VCaP (cell line): ENCODE measurements at regions not wholly inside any gene's neighbourhood (a gene's known extent, or its start where the extent isn't known, plus 50 kb on each side); places are given as distances from the start of the nearest gene placed in this dataset.

Experiments
- H3K27ac ChIP-seq: fragments of 450-650 bp; 2 replicates; pipeline ENCODE4 v1.5.1; 2017
- TF ChIP-seq, protein P1 (sequence below): fragments of 450-650 bp; conservative IDR thresholded peaks from 2 replicates; pipeline ENCODE4 v1.5.1; 2017; ENCODE audit warnings: mild to moderate bottlenecking, moderate library complexity

DNA sequence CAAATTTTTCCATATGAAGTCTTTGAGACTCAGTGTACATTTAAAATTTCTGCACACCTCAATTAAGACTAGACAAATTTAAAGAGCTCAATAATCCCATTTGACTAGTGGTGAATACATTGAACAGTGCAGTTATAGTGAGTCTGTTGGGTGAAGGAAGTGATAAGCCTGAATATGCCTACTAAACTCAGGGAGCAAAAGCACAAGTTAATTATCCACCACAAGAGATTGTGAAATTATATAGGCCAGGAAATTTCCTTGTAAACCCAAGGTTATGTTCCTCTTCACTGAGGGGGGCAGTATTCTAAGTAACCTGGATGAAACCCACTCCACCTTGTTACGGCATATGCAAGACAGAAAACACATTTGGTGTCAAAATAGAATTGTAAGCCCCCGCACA lies 612.9 kb upstream of the DAB2 start:
- TF ChIP-seq, protein P1, sequence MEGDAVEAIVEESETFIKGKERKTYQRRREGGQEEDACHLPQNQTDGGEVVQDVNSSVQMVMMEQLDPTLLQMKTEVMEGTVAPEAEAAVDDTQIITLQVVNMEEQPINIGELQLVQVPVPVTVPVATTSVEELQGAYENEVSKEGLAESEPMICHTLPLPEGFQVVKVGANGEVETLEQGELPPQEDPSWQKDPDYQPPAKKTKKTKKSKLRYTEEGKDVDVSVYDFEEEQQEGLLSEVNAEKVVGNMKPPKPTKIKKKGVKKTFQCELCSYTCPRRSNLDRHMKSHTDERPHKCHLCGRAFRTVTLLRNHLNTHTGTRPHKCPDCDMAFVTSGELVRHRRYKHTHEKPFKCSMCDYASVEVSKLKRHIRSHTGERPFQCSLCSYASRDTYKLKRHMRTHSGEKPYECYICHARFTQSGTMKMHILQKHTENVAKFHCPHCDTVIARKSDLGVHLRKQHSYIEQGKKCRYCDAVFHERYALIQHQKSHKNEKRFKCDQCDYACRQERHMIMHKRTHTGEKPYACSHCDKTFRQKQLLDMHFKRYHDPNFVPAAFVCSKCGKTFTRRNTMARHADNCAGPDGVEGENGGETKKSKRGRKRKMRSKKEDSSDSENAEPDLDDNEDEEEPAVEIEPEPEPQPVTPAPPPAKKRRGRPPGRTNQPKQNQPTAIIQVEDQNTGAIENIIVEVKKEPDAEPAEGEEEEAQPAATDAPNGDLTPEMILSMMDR = no peak

DNA sequence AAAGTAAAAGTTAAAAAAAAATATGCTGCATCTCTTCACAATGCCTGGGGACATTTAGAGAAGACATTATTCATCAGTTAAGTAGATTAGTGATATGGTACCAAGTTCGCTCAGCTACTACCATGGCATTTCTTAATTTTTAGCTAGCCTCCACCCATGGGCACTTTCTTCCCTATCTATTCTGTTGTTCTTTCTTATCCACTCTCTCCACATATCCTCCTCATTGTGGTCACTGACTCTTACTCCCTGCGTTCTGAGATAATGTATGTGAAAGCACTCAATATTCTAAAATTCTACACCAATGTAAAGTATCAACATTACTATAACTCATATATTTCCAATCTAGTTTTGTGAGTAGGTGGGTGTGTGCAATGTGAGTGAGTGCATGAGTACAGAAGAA lies 609.7 kb upstream of the DAB2 start:
- TF ChIP-seq, protein P1 = no peak
- no peak overlapping the region for H3K27ac ChIP-seq

More for the DNA sequence above, 612.9 kb upstream of the DAB2 start:
- H3K27ac ChIP-seq = no peak overlapping the region

DNA sequence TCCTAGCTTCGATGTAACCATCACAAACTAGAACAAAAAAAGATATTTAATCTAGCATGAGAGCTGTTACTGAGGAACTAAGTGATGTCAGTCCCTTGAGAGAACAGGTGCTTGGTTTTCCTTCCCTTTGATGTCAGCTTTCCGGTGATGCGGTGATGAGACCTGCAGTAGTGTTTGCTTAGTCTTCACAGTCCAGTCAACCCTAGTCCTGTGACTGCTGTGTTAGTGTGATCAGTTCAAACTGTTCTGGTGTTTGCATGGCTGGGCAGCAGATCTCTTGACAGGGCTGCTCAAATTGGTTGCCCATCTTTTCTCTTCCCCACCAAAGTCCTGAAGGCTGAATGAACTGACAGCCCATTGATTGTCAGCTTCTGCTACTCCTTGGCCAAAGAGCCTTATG lies 608.6 kb upstream of the DAB2 start:
- H3K27ac ChIP-seq = no peak overlapping the region
- TF ChIP-seq, protein P1 = no peak

DNA sequence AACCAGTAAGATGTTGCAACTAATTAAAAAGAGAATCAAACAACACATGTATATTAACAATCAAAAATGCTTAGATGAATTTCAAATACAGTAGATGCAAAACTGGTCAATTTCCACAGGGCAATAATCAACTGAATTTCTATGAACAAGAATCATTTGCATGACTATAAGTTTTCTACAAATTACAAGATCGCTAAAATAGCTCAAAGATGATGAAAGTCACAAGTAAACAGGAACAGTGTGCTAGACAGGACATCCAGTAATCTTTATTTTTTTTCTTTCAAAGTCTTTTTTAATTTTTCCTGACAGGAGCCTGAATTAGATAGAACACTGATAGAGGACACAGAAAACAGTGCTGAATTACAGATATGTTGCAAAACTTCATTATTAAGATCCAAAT lies 608.2 kb upstream of the DAB2 start:
- no peak overlapping the region for H3K27ac ChIP-seq
- TF ChIP-seq, protein P1 = no peak

DNA sequence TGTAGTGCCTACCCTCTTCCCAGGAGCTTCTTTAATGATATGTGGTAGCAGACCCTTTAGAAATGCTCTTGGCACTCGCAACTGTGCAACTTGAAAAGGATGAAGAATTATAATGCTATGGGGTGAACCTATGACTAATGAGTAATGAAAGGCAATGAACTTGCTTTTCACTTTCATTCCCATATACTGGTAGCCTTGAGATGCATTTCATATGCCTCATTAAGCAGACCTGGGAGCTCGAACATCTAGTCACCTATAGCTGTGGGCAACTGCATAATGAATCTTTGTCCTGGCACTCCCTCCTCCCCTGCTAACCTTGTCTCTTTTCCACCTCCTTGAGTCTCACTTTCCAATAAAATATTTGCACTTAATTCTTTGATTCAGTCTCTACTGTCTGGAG lies 605.9 kb upstream of the DAB2 start:
- no peak overlapping the region for H3K27ac ChIP-seq
- TF ChIP-seq, protein P1 = no peak

DNA sequence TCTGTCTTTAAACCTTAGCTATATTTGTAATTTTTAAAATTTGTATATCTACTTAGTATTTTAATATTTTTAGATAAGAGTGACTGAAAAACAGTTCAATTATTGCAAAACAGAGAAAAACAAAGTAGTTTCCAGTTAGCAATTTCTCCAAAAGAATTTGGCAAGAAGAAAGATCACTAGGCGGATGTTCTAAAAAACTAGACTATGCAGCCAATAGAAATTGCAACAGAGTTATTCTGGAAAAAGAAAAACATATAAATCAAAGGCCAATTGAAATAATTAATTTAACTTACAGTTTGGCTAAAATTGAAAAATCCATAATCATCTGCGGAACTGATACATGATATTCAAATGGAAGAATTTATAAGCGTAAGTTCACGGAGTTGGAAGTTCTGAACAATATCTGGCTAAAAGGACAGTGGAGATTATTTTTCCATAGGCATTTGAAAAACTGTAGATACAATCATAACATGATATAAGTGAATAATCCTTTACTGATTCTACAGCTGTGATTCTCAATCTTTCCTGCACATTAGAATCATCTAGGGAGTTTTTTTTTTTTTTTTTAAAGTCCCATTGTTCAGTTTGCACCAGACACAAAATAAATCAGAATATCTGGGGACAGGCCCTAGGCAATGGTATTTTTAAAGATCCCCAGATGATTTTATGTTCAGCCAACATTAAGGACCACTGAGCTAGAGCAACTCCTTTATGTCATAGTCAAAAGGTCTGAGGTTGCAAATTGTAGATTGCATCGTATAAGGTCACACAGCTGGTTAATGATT lies 605.1 kb upstream of the DAB2 start:
- TF ChIP-seq, protein P1 = no peak
- H3K27ac ChIP-seq = no peak overlapping the region

DNA sequence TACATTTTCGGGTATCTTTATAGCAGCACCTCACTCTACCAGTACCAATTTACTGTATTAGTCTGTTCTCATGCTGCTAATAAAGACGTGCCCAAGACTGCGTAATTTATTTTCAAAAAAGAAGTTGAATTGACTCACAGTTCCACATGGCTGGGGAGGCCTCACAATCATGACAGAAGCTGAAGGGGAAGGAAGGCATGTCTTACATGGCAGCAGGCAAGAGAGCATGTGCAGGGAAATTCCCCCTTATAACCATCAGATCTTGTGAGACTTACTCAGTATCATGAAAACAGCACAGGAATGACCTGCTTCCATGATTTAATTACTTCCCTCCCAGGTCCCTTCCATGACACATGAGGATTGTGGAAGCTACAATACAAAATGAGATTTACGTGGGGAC lies 602.6 kb upstream of the DAB2 start:
- H3K27ac ChIP-seq = no peak overlapping the region
- TF ChIP-seq, protein P1 = no peak
